ENCODE measurements at regions not wholly inside any gene's neighbourhood (a gene's known extent, or its start where the extent isn't known, plus 50 kb on each side); places are given as distances from the start of the nearest gene placed in this dataset.
A peak's percentile ranks its signal among the peaks of the same experiment; 100 is the strongest.

- no peak for DNase-seq (ENCODE audit: low spot score)
- H3K27me3 ChIP-seq = no peaks in the 10 kb centered on the region
- no peaks in the 10 kb centered on the region for H3K9me3 ChIP-seq
- no peak overlapping the region for H3K27ac ChIP-seq
- no peak overlapping the region for H3K4me3 ChIP-seq
- H3K4me1 ChIP-seq = no peaks in the 10 kb centered on the region
- no peak for TF ChIP-seq CTCF (IDR thresholded peaks at IDR 0.05)
- H3K36me3 ChIP-seq = no peaks in the 10 kb centered on the region
Measured at GRCh38 chr12:27382924-27383323, 50.3 kb downstream of the BMAL2 start.

GRCh38 chr12:27383429-27384260 lies 51.0 kb downstream of the BMAL2 start:
- Histone ChIP-seq H3K36me3 (no peaks in the 10 kb centered on the region), H3K4me3 (no peak overlapping the region), H3K9me3 (no peaks in the 10 kb centered on the region), H3K27ac (no peak overlapping the region), H3K4me1 (no peaks in the 10 kb centered on the region), H3K27me3 (no peaks in the 10 kb centered on the region)
- TF ChIP-seq CTCF (IDR thresholded peaks at IDR 0.05) = peak; percentile 73 to 92
- peak; percentile 80 for DNase-seq (ENCODE audit: low spot score)

GRCh38 chr12:27384261-27384590 lies 51.6 kb downstream of the BMAL2 start:
- no peaks in the 10 kb centered on the region for H3K9me3 ChIP-seq
- peak in 1 of 2 donors; percentile 23 for TF ChIP-seq CTCF (IDR thresholded peaks at IDR 0.05)
- H3K4me1 ChIP-seq = no peaks in the 10 kb centered on the region
- no peak overlapping the region for H3K27ac ChIP-seq
- H3K36me3 ChIP-seq = no peaks in the 10 kb centered on the region
- DNase-seq (ENCODE audit: low spot score) = no peak
- H3K27me3 ChIP-seq = no peaks in the 10 kb centered on the region
- no peak overlapping the region for H3K4me3 ChIP-seq

GRCh38 chr12:27385766-27386564 lies 53.3 kb downstream of the BMAL2 start:
- no peak for DNase-seq (ENCODE audit: low spot score)
- no peak overlapping the region for H3K27ac ChIP-seq
- H3K36me3 ChIP-seq = no peaks in the 10 kb centered on the region
- no peak overlapping the region for H3K4me3 ChIP-seq
- no peaks in the 10 kb centered on the region for H3K27me3 ChIP-seq
- H3K9me3 ChIP-seq = no peaks in the 10 kb centered on the region
- TF ChIP-seq CTCF (IDR thresholded peaks at IDR 0.05) = no peak
- no peaks in the 10 kb centered on the region for H3K4me1 ChIP-seq

- no peaks in the 10 kb centered on the region for H3K4me1 ChIP-seq
- no peaks in the 10 kb centered on the region for H3K27me3 ChIP-seq
- TF ChIP-seq CTCF (IDR thresholded peaks at IDR 0.05) = no peak
- no peaks in the 10 kb centered on the region for H3K9me3 ChIP-seq
- no peak overlapping the region for H3K27ac ChIP-seq
- no peak for DNase-seq (ENCODE audit: low spot score)
- no peaks in the 10 kb centered on the region for H3K36me3 ChIP-seq
- H3K4me3 ChIP-seq = no peak overlapping the region
Measured at GRCh38 chr12:27387473-27387872, 54.8 kb downstream of the BMAL2 start.

All from right atrium auricular region (tissue), 2 donors.